Left colon (tissue), 2 donors: ENCODE measurements at regions not wholly inside any gene's neighbourhood (a gene's known extent, or its start where the extent isn't known, plus 50 kb on each side); places are given as distances from the start of the nearest gene placed in this dataset.
"Not testable (repeated sequence)": the region's sequence is repeated elsewhere in the genome, so short reads cannot be mapped to it uniquely, and the experiment has no call there.

Experiments
- ATAC-seq: fragments of 200-7000 bp; cut with Tn5 transposase; one replicate; pipeline ENCODE4 v1.9.1; 2020; ENCODE audit warnings: mild to moderate bottlenecking, moderate library complexity
- DNase-seq, 2 donors: peaks; one replicate each; pipeline ENCODE4 v3.0.0-alpha.2; 2020
- intact Hi-C, 2 donors: fragments of 100-400 bp; cut with DNase I in 1 of 2; cut with micrococcal nuclease in 1 of 2; formaldehyde crosslinking; loops; one replicate each; pipeline versions ENCODE4 v1.11.2 to v1.14.0; 2022; cut with DNase I, micrococcal nuclease
- donor health status: DM: no; HTN: no; CAD: no.
- donor health status: DM: yes; HTN: yes; CAD: no.

DNA sequence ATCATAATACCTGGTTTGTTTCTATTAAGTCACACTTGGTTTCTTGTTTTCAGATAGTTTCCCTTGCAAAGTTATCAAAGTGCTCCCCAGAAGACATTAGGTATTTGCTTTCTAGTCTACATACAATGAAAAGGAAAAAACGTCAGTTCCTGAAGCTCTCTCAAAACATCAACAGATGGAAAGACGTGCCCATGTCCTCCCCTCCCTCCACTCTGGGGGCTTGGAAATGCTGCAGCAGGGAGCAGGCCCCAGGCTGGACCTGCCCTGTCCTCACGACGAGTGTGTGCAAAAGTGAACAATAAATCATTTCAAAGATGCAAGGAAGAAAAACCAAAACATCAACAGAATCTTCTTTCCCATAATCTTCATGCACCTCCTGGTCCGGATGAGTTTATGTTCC lies 118.5 kb downstream of the USP22 start:
- DNase-seq (no peak), ATAC-seq (no peak)
- intact Hi-C loops = no loop called here

- DNase-seq (no peak), ATAC-seq (no peak)
- intact Hi-C loops = no loop called here
These were observed 117.7 kb downstream of the USP22 start for GRCh38 chr17:20925091-20925490.

- intact Hi-C loops = no loop called here
- DNase-seq (no peak), ATAC-seq (no peak)
These were observed 116.9 kb downstream of the USP22 start for GRCh38 chr17:20925954-20926353.

DNA sequence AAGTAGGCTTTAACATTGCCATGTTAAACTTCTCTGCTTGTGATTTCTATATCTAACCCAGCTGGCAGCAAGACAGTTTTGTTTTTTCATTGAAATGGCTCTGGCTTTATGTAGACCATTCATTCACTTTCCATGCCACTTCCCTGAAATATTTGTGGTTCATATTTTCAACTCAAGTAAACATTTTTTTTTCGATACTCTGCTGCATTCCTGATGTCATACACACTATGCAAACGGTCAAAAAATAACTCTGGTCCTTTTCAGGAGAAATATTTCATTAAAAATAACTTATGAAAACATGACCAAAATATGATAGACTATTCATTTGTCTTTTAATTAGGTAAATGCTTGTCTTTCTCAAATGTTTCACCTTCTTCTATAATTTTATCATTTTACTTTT lies 116.3 kb downstream of the USP22 start:
- intact Hi-C loops = no loop called here
- DNase-seq (no peak), ATAC-seq (no peak)

DNA sequence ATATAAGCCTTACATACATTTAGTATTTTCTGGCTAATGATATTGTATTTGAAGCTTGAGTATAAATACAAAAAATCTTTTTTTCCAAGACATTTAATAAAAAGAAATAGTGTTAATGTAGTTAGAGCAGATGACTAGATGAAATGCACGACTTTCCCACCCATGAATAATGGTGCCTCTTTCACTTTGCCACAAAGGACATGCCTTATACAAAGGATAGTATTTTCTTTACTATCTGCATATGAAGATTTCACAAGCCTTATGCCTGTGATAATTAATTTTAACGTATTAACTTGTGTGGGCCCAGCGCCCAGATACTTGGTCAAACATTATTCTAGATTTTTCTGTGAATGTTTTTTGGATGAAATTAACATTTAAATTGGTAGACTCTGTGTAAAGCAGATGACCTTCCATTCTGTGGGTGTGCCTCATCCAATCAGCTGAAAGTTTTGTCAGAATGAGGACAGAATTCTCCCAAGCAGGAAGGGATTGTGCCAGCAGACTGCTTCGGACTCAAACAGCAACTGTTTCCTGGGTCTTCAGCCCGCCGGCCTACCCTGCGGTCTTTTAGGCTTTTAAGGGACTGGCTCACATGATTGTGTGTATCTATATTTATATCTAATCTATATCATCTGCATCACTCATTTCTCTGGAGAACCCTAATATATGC lies 115.4 kb downstream of the USP22 start:
- DNase-seq = no peak
- intact Hi-C loops = no loop called here
- no peak for ATAC-seq

DNA sequence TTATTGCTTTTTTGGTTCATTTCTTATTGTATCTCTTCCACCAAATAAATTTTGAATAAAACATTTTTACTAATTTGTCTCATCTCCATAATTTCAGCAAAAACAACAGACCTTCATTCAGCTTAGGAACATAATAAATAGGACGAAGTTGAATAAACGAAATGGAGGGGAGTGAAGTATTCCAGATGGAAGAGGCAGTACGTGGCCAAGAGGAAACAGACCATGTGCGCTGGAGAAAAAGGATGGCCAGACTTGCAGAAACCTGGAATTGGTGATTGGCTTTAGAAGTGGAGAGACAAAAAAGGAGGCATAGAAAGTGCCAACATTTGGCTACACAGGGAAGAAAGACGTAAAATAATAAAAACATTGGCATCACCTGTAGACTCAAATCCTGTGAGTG lies 113.5 kb downstream of the USP22 start:
- intact Hi-C loops = no loop called here

DNA sequence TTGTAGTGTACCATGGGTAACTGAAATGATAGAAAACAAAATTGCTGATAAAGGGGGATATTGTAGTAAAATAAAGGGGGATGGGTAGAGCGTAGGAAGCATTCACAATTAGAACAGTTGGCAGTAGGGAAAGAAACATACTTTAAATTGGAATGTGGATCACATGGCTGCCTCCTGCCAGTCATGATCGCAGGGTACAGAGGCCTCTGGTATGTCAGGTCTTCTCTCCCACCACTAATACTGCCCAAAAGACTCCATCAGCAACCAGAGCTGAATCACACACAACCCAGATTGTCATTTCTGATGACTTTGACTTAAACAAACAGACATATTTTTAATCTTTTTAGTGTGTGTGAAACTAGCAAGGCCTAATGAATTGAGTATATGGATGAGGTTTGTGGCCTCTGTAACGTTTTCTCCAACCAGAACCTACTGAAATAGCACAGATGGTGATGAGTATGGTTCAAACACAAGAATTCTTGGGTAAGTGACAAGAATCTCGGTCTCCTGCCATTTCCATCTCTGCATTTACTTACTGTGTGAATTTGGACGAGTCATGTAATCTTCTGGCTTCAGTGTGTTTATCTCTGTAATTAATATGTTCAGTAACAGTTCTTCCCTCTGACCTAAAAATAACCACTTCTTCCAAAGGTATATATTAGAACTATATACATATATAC lies 112.6 kb downstream of the USP22 start:
- no peak for DNase-seq
- intact Hi-C loops = no loop called here

More for the DNA sequence above, 113.5 kb downstream of the USP22 start:
- DNase-seq (no peak), ATAC-seq (no peak)

GRCh38 chr17:20933040-20933439 lies 109.8 kb downstream of the USP22 start:
- not testable (repeated sequence) for ATAC-seq

More for the DNA sequence above, 112.6 kb downstream of the USP22 start:
- no peak for ATAC-seq

GRCh38 chr17:20934288-20934687 lies 108.5 kb downstream of the USP22 start:
- intact Hi-C loops = no loop called here
- no peak for DNase-seq
- no peak for ATAC-seq

More at GRCh38 chr17:20933040-20933439, 109.8 kb downstream of the USP22 start:
- intact Hi-C loops, DNase-seq: not testable (repeated sequence)

DNA sequence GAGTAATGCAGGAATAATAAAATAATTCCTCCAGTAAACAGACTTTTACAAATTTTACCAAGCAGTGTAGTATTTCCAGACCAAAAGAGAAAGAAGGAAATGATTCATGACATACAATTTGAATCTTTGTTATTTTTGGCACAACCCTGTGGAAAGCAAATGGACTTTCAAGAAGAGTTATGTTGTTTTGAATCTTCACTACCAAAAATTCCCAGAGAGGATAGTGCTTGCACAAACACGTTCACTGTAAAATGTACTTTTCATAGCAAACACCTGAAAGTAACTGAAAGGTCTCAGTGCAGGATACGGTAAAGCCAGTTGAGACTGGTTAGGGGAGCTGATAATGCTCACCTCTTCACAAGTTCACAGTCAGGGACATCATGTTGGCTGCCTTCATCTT lies 107.1 kb downstream of the USP22 start:
- intact Hi-C loops = no loop called here
- no peak for ATAC-seq
- DNase-seq = no peak

DNA sequence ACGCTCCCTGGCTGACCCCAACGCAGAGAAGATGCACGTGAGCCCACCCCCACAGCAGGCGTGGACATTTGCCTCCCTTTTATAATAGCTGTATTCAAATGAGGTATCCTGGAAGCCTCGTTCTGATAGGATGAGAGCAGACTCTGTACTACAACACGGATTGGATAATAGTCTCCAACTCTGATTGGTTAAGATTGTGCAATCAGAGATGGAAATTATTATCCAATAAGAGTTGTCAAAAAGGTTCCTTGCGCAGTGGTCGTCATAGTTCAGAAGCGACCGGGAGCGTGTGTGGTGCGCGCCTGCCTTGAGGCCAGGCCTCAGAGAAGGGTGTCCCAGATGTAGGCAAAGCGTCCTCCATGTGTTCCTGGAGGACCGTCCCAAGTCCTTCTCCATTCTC lies 104.6 kb downstream of the USP22 start:
- no peak for ATAC-seq
- intact Hi-C loops = no loop called here
- no peak for DNase-seq

DNA sequence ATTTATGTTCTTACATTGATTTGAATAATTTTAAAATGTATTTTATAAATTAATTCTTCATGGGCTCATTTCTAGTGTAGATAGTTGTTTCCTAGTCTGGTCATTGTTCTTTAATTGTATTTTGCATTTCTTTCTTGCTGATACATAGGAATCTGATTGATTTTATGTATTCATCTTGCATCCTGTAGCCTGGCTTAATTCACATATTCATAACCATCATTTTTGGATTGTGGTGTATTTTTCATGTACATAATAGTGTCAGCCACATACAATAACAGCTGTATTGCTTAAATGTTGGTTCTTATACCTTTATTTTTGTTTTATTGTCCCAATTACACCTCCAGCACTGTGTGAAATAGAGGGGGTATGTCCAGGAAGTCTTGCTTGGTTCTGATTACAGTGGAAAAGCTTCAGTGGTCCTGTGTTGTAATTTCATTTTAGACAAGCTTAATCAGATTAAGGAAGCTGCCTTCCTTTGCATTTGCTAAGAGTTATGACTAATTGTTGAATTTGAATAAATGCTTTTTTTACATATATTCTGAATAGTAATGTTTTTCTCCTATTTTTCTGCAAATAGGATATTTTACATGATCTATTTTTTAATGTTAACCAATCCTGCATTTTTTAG lies 103.7 kb downstream of the USP22 start:
- intact Hi-C loops = no loop called here
- ATAC-seq = no peak

GRCh38 chr17:20941872-20942271 lies 100.9 kb downstream of the USP22 start:
- DNase-seq (no peak), ATAC-seq (no peak)
- intact Hi-C loops = no loop called here

More for the DNA sequence above, 103.7 kb downstream of the USP22 start:
- DNase-seq = no peak

- intact Hi-C loops = no loop called here
- DNase-seq (peak; percentile 58 to 75), ATAC-seq (peak; percentile 100)
These were observed 98.6 kb downstream of the USP22 start for GRCh38 chr17:20944014-20944865.

DNA sequence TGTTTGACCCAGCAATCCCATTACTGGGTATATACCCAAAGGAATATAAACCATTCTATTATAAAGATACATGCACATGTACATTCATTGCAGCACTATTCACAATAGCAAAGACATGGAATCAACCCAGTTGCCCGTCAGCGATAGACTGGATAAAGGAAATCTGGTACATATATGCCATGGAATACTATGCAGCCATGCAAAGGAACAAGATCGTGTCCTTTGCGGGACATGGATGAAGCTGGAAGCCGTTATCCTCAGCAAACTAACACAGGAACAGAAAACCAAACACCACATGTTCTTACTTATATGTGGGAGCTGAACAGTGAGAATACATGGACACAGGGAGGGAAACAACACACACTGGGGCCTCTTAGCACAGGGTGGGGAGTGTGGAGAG lies 95.1 kb downstream of the USP22 start:
- DNase-seq, intact Hi-C loops, ATAC-seq: not testable (repeated sequence)

DNA sequence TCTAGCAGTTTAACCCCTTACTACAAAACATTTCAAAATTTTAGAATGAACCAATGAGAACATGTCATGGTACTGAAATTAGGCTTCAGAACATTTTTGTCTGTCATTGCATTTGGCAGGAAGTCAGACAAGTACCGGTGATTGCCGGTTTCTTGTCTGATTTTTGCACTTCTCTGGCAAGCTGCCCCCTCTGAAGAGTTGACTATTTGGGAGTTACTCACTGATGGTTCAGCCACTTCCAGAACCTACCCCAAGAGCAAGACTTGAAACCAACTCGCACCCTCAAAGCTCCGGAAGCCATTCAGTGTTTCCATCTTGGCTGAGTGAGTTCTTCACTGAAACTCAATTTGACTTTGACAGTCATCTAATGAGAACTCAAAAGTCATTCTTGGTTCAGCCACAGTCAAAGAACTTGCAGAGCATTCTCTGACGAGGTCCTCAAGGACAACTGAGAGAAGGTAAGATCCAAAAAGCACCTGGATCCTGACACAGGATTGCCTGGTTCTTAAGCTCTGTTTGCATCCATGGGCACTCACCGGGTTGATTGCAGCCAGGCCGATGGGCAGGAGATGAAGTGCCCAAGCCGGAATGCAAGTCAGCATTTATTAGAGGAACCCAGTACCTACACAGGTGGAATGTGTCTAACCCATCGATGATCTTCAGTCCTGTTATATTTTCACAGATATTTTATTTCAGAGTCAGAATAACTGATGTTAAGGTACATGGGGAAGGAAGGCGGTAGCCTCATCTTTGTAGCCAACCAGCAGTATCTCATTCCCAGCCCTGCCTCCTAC lies 93.6 kb downstream of the USP22 start:
- ATAC-seq = no peak
- intact Hi-C loops = no loop called here
- no peak for DNase-seq
